Kidney epithelial cell (primary cell): ENCODE measurements at regions not wholly inside any gene's neighbourhood (a gene's known extent, or its start where the extent isn't known, plus 50 kb on each side); places are given as distances from the start of the nearest gene placed in this dataset.
"Not testable (repeated sequence)": the region's sequence is repeated elsewhere in the genome, so short reads cannot be mapped to it uniquely, and the experiment has no call there.

ENCODE experiments used
- DNase-seq: peaks from one replicate; pipeline ENCODE4 v3.0.0-alpha.2; 2010; ENCODE audit warnings: low read depth
- H3K27me3 ChIP-seq: 2 replicates; pipeline ENCODE4 v1.6.0; 2011; ENCODE audit warnings: low read length; ENCODE audit not compliant: control insufficient read depth, insufficient read depth
- H3K36me3 ChIP-seq: 2 replicates; pipeline ENCODE4 v1.5.1; 2011; ENCODE audit warnings: low read length; ENCODE audit not compliant: control insufficient read depth, insufficient read depth
- H3K4me3 ChIP-seq: 2 replicates; pipeline ENCODE4 v1.5.1; 2011; ENCODE audit warnings: low read depth, mild to moderate bottlenecking, control low read depth, low read length
- TF ChIP-seq, protein P1 (sequence below): IDR thresholded peaks from 2 replicates; pipeline ENCODE4 v1.5.1; 2011; ENCODE audit warnings: mild to moderate bottlenecking, moderate library complexity, low read length, control low read depth, inconsistent platforms; ENCODE audit not compliant: insufficient read depth, poor library complexity, severe bottlenecking

GRCh38 chr4:161291222-161291621 is 872.6 kb downstream of the FSTL5 start:
- TF ChIP-seq, protein P1, sequence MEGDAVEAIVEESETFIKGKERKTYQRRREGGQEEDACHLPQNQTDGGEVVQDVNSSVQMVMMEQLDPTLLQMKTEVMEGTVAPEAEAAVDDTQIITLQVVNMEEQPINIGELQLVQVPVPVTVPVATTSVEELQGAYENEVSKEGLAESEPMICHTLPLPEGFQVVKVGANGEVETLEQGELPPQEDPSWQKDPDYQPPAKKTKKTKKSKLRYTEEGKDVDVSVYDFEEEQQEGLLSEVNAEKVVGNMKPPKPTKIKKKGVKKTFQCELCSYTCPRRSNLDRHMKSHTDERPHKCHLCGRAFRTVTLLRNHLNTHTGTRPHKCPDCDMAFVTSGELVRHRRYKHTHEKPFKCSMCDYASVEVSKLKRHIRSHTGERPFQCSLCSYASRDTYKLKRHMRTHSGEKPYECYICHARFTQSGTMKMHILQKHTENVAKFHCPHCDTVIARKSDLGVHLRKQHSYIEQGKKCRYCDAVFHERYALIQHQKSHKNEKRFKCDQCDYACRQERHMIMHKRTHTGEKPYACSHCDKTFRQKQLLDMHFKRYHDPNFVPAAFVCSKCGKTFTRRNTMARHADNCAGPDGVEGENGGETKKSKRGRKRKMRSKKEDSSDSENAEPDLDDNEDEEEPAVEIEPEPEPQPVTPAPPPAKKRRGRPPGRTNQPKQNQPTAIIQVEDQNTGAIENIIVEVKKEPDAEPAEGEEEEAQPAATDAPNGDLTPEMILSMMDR: no peak
- Histone ChIP-seq H3K4me3 (no peak overlapping the region), H3K27me3 (no peaks in the 10 kb centered on the region), H3K36me3 (no peaks in the 10 kb centered on the region)
- DNase-seq: no peak

DNA sequence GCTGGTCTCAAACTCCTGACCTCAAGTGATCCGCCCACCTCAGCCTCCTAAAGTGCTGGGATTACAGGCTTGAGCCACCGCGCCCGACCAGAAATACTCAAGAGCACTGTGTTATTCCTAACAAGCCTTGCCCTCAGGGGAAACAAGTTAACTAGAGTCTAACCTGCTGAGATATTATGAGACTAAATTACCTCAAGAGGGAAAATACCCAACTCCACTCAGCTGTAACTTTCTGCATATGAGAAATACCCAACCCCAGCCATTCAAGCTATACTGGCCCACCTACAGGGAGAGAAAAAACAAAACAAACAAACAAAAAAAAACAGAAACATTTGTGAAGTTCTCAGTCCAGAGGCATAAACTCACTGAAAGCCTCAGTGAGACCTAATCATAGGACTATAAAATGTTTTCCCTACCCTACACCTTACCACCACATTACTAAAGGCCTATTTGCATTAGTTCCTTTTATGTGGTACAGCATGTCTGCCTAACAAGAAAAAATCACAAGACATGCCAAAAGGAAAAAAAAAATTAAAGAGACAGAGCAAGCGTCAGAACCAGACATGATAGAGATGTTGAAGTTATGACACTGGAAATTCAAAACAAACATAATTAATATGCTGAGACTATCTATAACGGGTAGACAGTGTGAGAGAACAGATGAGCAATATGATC is 876.0 kb downstream of the FSTL5 start:
- Histone ChIP-seq H3K4me3 (no peak overlapping the region), H3K36me3 (no peaks in the 10 kb centered on the region), H3K27me3 (no peaks in the 10 kb centered on the region)
- no peak for DNase-seq
- TF ChIP-seq, protein P1: no peak

DNA sequence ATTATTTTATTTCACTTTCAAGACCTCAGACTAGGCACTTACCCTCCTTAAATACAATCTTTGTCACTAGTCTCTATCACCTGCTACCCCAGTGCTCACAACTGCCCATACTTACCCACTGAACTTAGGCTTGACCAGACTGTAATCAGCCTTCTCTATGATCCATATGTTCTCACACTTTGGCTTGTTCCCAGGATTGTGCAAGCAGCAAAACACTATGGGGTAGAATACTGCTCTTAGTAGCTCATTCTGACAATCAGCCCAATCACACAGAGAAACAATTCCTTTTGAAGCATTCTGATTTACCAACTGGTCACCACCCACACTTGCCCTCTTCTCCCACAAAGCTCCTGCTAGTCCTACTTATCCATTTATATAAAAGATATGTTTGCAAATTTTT is 878.3 kb downstream of the FSTL5 start:
- Histone ChIP-seq H3K4me3 (no peak overlapping the region), H3K27me3 (no peaks in the 10 kb centered on the region), H3K36me3 (no peaks in the 10 kb centered on the region)
- TF ChIP-seq, protein P1: no peak
- no peak for DNase-seq

GRCh38 chr4:161280929-161281328 is 882.9 kb downstream of the FSTL5 start:
- no peaks in the 10 kb centered on the region for H3K36me3 ChIP-seq
- H3K4me3 ChIP-seq: no peak overlapping the region
- TF ChIP-seq, protein P1: no peak
- DNase-seq: no peak
- no peaks in the 10 kb centered on the region for H3K27me3 ChIP-seq

DNA sequence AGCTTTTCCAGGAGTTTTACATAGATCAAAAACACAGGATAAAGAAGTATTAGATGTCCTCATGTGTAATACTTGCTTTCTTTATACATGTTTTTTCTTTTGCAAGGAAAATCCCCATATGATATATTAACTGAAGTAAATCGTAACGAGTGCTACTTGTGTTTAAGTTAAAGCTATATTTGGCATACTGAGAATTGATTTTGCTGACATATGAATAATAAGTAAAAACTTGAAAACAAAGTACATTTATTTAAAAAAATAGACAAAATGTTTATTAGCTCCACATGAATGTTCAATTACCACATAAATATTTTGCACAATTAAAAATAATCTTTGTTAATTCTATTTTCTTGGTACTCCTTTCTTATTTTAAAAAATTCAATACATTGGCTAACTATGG is 884.7 kb downstream of the FSTL5 start:
- no peak for DNase-seq
- Histone ChIP-seq H3K4me3 (no peak overlapping the region), H3K27me3 (no peaks in the 10 kb centered on the region), H3K36me3 (no peaks in the 10 kb centered on the region)
- TF ChIP-seq, protein P1: no peak

GRCh38 chr4:161277150-161277787 is 886.5 kb downstream of the FSTL5 start:
- DNase-seq, H3K4me3 ChIP-seq, H3K36me3 ChIP-seq, H3K27me3 ChIP-seq: not testable (repeated sequence)
